Calu3 (cell line): ENCODE measurements at regions not wholly inside any gene's neighbourhood (a gene's known extent, or its start where the extent isn't known, plus 50 kb on each side); places are given as distances from the start of the nearest gene placed in this dataset.
"Not testable (repeated sequence)": the region's sequence is repeated elsewhere in the genome, so short reads cannot be mapped to it uniquely, and the experiment has no call there.

Experiments
- BruUV-seq: library from RNA; stranded (reverse); fragments of 400-500 nt; replicated peaks from 2 replicates; lab custom pipeline; 2021; lab: Mats Ljungman, UMichigan
- CTCF ChIA-PET: fragments of 300-600 bp; sonication (Branson Sonifier 250); formaldehyde crosslinking; loops from one replicate; lab custom pipeline; 2022; ENCODE audit warnings: antibody characterized with exemption; lab: Charles Lee
- DNase-seq: peaks from one replicate; pipeline ENCODE4 v3.0.0; 2022
- H3K27ac Mint-ChIP-seq: one replicate; pipeline ENCODE4 v1.8.0; 2022; ENCODE audit warnings: mixed read lengths; ENCODE audit not compliant: unreplicated experiment
- H3K27me3 Mint-ChIP-seq: one replicate; pipeline ENCODE4 v1.8.0; 2022; ENCODE audit warnings: mixed read lengths; ENCODE audit not compliant: unreplicated experiment
- H3K36me3 Mint-ChIP-seq: one replicate; pipeline ENCODE4 v1.8.0; 2022; ENCODE audit warnings: mild to moderate bottlenecking, moderate library complexity, mixed read lengths; ENCODE audit not compliant: insufficient read depth, unreplicated experiment
- H3K4me1 Mint-ChIP-seq: one replicate; pipeline ENCODE4 v1.8.0; 2022; ENCODE audit warnings: mild to moderate bottlenecking, low read depth, mixed read lengths; ENCODE audit not compliant: unreplicated experiment
- H3K4me3 Mint-ChIP-seq: one replicate; pipeline ENCODE4 v1.8.0; 2022; ENCODE audit warnings: mild to moderate bottlenecking, low read depth, moderate library complexity, mixed read lengths; ENCODE audit not compliant: unreplicated experiment
- H3K9me3 Mint-ChIP-seq: one replicate; pipeline ENCODE4 v1.8.0; 2022; ENCODE audit warnings: low read depth, mixed read lengths; ENCODE audit not compliant: unreplicated experiment
- CTCF ChIP-seq: fragments of 200-600 bp; IDR thresholded peaks from one replicate; pipeline ENCODE4 v1.8.0; 2022; ENCODE audit warnings: antibody characterized with exemption; ENCODE audit not compliant: unreplicated experiment
- intact Hi-C: fragments of 100-400 bp; cut with micrococcal nuclease; formaldehyde crosslinking; loops from one replicate; pipeline ENCODE4 v1.10.0; 2022; ENCODE audit not compliant: unreplicated experiment

GRCh38 chr6:27816906-27817305 is 95.3 kb downstream of the OR2B2 start:
- H3K9me3 Mint-ChIP-seq = no peaks in the 10 kb centered on the region
- intact Hi-C loops = no loop called here
- H3K4me1 Mint-ChIP-seq = no peaks in the 10 kb centered on the region
- DNase-seq = no peak
- no peaks in the 10 kb centered on the region for H3K27me3 Mint-ChIP-seq
- no peak for TF ChIP-seq CTCF
- no peak overlapping the region for H3K4me3 Mint-ChIP-seq
- CTCF ChIA-PET = no interaction called here
- no TSS peak for BruUV-seq
- peaks cover 25% of the 10 kb centered on the region for H3K36me3 Mint-ChIP-seq
- no peak overlapping the region for H3K27ac Mint-ChIP-seq

DNA sequence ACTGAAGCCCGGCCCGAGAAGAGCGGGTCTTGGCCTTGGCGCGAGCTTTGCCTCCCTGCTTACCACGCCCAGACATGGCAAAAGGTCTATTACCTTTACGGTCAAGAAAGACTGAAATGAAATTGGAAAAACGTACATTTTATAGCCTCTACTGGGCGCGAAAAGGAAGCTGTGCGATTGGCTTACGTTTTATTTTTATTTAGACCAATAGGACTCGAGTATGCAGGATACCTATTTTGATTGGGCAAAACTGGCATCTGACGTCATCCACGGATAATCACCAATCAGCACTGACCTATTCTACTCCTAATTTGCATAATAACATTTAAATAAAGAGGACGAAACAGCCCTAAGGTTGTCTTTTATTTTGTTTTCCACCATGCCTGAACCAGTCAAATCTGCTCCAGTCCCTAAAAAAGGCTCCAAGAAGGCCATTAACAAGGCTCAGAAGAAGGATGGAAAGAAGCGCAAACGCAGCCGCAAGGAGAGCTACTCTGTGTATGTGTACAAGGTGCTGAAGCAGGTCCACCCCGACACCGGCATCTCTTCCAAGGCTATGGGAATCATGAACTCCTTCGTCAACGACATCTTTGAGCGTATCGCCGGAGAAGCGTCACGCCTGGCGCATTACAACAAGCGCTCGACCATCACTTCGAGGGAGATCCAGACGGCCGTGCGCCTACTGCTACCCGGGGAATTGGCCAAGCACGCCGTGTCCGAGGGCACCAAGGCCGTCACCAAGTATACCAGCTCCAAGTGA is 97.4 kb downstream of the OR2B2 start:
- TF ChIP-seq CTCF = no peak
- H3K27ac Mint-ChIP-seq = peak overlapping the region; percentile 98
- CTCF ChIA-PET = interaction anchor here (1.3 to 2.0 kb wide), 4 partner anchors 9 to 81 kb away, joined by 4 to 12 read pairs (median 8); a partner anchor contains a TSS
- H3K4me3 Mint-ChIP-seq = peak overlapping the region; percentile 79
- intact Hi-C loops = loop anchor here (2.0 kb wide), 1 partner anchor 80 kb away; no protein-coding TSS in a partner anchor
- TSS peak; percentile 72 for BruUV-seq
- H3K4me1 Mint-ChIP-seq = peaks cover 11% of the 10 kb centered on the region
- peaks cover 44% of the 10 kb centered on the region for H3K36me3 Mint-ChIP-seq
- H3K27me3 Mint-ChIP-seq = no peaks in the 10 kb centered on the region
- no peaks in the 10 kb centered on the region for H3K9me3 Mint-ChIP-seq
- peak; percentile 81 for DNase-seq

DNA sequence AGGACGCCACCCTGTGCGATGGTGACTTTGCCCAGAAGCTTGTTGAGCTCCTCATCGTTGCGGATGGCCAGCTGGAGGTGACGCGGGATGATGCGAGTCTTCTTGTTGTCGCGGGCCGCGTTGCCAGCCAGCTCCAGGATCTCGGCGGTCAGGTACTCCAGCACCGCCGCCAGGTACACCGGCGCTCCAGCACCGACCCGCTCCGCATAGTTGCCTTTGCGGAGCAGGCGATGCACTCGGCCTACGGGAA is 97.9 kb downstream of the OR2B2 start:
- CTCF ChIA-PET = interaction anchor here (1.3 to 2.0 kb wide), 4 partner anchors 9 to 81 kb away, joined by 4 to 12 read pairs (median 8); a partner anchor contains a TSS
- H3K27ac Mint-ChIP-seq = peak overlapping the region; percentile 98
- H3K4me3 Mint-ChIP-seq = peak overlapping the region; percentile 79
- BruUV-seq = TSS peak; percentile 99
- H3K27me3 Mint-ChIP-seq, DNase-seq, H3K9me3 Mint-ChIP-seq: not testable (repeated sequence)
- H3K4me1 Mint-ChIP-seq = peaks cover 11% of the 10 kb centered on the region
- intact Hi-C loops = loop anchor here (2.0 kb wide), 1 partner anchor 80 kb away; no protein-coding TSS in a partner anchor
- H3K36me3 Mint-ChIP-seq = peaks cover 47% of the 10 kb centered on the region

- no peak for DNase-seq
- H3K4me3 Mint-ChIP-seq = peak overlapping the region; percentile 89
- H3K9me3 Mint-ChIP-seq = no peaks in the 10 kb centered on the region
- no peaks in the 10 kb centered on the region for H3K27me3 Mint-ChIP-seq
- CTCF ChIA-PET = interaction anchor here (0.5 to 2.0 kb wide), 2 partner anchors 83 to 669 kb away, joined by 10 to 11 read pairs; no protein-coding TSS in a partner anchor
- intact Hi-C loops = no loop called here
- no peak for TF ChIP-seq CTCF
- peaks cover 11% of the 10 kb centered on the region for H3K4me1 Mint-ChIP-seq
- peak overlapping the region; percentile 99 for H3K27ac Mint-ChIP-seq
- BruUV-seq = no TSS peak
- peaks cover 60% of the 10 kb centered on the region for H3K36me3 Mint-ChIP-seq
Measured at GRCh38 chr6:27812805-27813492, 99.2 kb downstream of the OR2B2 start.
